Hepatocyte (in vitro differentiated cells): ENCODE measurements at regions not wholly inside any gene's neighbourhood (a gene's known extent, or its start where the extent isn't known, plus 50 kb on each side); places are given as distances from the start of the nearest gene placed in this dataset.
"Not testable (repeated sequence)": the region's sequence is repeated elsewhere in the genome, so short reads cannot be mapped to it uniquely, and the experiment has no call there.

Experiments
- EZH2 ChIP-seq: fragments of 200-600 bp; sonication (generic); IDR thresholded peaks from 2 replicates; pipeline ENCODE4 v1.6.1; 2016; ENCODE audit warnings: antibody characterized with exemption, mild to moderate bottlenecking, borderline replicate concordance
- TF ChIP-seq, protein P1 (sequence below): fragments of 200-600 bp; sonication (generic); IDR thresholded peaks from 2 replicates; pipeline ENCODE4 v1.5.1; 2016; ENCODE audit warnings: antibody characterized with exemption, mild to moderate bottlenecking; ENCODE audit not compliant: poor library complexity

DNA sequence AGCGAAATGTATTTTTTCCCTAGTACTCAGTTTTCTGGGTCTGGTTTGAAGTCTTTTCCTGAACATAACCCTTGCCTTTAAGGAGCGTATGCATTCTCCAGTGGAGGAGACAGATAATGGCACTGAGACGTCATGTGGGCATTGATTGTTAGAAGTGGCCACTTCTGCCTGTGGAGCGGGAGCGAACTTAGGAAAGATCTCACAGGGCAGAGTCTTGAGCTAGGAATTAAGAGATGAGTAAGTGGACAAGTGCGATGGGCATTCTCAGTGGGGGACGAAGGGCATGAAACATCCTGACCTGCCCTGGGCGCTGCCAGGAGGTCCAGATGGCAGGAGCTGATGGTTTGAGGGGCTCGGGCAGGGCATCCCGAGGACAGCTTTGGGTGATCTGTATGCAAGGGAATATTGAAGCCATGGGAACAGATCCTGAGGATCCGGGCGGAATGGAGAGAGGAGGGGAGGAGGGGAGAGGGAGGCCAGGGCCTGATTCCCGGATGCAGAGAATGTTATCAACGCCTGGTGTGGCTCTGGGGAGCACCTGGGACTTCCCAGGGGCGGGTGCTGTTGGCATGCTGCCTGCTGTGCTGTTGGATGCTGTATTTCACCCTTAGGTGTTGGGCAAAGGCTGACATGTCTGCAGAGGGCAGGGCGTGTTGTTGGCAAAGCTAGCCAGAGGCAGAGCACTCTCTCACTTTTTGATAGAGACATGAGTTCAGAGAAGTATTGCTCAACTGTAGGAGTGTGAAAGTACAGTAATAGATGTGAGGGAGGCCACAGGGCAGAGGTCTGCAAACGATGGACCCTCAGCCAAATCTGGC lies 66.2 kb downstream of the SPDYE17 start:
- TF ChIP-seq, protein P1, sequence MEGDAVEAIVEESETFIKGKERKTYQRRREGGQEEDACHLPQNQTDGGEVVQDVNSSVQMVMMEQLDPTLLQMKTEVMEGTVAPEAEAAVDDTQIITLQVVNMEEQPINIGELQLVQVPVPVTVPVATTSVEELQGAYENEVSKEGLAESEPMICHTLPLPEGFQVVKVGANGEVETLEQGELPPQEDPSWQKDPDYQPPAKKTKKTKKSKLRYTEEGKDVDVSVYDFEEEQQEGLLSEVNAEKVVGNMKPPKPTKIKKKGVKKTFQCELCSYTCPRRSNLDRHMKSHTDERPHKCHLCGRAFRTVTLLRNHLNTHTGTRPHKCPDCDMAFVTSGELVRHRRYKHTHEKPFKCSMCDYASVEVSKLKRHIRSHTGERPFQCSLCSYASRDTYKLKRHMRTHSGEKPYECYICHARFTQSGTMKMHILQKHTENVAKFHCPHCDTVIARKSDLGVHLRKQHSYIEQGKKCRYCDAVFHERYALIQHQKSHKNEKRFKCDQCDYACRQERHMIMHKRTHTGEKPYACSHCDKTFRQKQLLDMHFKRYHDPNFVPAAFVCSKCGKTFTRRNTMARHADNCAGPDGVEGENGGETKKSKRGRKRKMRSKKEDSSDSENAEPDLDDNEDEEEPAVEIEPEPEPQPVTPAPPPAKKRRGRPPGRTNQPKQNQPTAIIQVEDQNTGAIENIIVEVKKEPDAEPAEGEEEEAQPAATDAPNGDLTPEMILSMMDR: not testable (repeated sequence)
- not testable (repeated sequence) for TF ChIP-seq EZH2
